SU-DHL-6 (cell line): ENCODE measurements at regions not wholly inside any gene's neighbourhood (a gene's known extent, or its start where the extent isn't known, plus 50 kb on each side); places are given as distances from the start of the nearest gene placed in this dataset.

Experiments used
- EZH2phosphoT487 ChIP-seq: fragments of 200-600 bp; sonication (generic), shearing (Covaris generic); conservative IDR thresholded peaks from 2 replicates; pipeline ENCODE4 v1.6.1; 2018; ENCODE audit warnings: mild to moderate bottlenecking, antibody characterized with exemption, low read length, moderate library complexity, mixed read lengths
- TF ChIP-seq, protein P1 (sequence below): fragments of 200-600 bp; sonication (generic); IDR thresholded peaks from one replicate; pipeline ENCODE4 v1.5.1; 2017; ENCODE audit warnings: antibody characterized with exemption, mild to moderate bottlenecking, low read length, moderate library complexity; ENCODE audit not compliant: insufficient read depth, poor library complexity, severe bottlenecking

DNA sequence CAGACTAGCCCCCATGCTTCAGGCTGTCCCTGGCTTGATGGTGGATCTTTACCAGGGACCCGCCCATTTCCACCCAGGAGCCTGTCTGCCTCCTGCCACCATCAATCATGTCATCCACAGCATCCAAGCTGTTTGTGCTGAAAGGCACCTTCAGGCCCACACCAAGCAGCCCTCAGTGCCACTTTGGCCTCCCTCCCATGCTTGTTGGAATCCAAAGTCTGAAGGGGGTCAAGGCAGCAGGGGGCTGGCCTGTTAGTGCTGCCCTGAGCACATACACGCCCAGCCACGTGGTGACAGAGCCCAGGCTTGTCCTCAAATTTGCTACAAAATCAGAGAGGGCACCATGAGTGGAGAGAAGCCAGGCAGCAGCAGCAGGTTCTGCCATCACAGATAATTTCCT lies 1146.8 kb downstream of the FSCB start:
- TF ChIP-seq, protein P1, sequence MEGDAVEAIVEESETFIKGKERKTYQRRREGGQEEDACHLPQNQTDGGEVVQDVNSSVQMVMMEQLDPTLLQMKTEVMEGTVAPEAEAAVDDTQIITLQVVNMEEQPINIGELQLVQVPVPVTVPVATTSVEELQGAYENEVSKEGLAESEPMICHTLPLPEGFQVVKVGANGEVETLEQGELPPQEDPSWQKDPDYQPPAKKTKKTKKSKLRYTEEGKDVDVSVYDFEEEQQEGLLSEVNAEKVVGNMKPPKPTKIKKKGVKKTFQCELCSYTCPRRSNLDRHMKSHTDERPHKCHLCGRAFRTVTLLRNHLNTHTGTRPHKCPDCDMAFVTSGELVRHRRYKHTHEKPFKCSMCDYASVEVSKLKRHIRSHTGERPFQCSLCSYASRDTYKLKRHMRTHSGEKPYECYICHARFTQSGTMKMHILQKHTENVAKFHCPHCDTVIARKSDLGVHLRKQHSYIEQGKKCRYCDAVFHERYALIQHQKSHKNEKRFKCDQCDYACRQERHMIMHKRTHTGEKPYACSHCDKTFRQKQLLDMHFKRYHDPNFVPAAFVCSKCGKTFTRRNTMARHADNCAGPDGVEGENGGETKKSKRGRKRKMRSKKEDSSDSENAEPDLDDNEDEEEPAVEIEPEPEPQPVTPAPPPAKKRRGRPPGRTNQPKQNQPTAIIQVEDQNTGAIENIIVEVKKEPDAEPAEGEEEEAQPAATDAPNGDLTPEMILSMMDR, result no peak
- TF ChIP-seq EZH2phosphoT487, result no peak
